ENCODE measurements at regions not wholly inside any gene's neighbourhood (a gene's known extent, or its start where the extent isn't known, plus 50 kb on each side); places are given as distances from the start of the nearest gene placed in this dataset.

DNA sequence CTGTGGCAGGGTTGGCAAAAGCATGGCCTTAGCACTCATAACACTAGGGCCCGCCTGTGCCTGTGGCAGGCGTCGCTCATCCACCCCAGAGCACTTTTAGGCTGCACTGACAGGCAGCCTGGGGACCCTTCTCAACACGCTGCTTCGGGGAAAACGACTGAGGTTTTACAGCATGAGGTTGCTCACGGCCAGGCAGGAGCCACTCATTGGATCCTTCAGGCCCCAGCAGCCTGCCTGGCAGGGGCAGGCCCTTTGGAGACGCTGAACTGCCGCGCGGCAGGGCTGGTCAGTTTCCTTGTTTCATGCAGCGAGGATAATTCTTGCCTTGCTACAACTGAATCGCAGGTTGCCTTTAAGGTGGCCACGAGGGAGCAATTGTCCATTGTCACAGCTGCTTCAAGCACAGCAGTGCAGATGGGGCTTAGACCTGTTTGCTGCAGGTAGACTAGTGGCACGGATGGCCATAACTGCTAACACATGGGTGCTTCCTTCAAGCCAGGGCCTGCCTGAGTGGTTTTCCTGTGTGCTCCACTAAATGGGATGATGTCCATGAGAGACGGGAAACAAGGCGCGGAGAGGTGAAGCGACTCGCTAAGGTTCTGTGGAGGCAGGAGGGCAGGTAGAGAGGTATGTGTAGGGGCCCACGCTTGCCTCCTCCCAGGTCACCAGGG is 49.9 kb upstream of the HS6ST1 start:
- DNase-seq: no peak

DNA sequence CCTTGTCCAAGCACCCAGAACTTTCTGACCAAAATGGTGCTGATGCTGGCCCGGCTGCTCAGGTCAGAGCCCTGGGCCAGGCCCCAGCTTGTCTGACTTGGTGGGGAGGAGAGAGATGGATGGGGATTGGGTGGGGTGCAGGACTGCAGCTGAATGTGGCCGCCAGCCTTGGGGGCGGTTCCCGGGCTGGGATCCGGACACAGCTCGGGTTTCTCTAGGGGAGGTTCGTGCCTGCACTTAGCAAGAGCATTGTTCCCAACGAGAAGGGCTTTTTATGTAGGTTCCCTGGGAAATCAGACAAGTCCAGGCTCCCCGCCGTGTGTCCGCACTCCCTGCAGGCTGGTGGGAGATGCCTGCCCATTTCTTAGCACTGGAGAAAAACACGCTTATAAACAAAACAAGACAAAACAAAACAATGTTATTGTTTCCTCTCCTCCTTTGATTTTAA is 50.5 kb upstream of the HS6ST1 start:
- DNase-seq: no peak

DNA sequence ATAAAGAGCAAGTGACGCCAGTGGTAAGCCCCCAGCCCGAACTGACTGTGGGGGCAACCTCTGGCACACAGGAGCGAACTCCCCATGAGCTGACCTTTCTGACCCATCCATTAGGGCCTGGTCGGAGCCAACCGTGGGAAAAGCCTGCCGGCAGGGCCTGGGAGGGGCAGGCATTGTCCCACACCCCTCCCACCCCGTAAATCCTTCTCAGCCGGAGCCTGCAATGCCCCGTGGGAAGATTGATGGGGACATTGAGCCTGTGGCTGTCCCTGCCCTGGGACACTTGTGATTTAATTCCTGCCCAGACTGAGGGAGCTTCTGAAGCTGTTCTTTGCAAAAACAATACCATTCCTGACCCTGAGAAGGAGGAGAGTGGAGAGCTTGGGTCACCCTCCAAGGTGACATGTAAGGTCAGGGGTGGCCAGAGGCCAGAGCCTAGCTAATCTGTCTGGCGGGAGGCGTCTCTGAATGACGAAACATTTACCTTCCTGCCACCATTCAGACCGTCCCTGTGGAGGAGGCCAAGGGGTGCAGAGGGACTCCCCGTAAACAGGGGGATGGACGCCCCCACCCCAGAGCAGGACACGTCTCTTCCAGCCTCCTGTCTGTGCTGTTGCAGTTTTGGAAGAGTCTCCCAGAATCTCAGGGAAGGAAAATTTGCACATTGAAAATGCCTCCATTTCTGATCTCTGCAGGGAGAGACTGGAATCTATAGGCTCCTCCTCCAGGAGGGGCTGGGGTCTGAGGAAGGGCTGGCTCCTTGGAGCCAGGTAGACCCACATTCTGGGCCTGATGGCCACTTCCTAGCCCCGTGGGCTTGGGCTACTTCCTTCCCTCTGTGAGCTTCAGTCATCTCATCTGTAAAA is 51.2 kb upstream of the HS6ST1 start:
- no peak for DNase-seq

DNA sequence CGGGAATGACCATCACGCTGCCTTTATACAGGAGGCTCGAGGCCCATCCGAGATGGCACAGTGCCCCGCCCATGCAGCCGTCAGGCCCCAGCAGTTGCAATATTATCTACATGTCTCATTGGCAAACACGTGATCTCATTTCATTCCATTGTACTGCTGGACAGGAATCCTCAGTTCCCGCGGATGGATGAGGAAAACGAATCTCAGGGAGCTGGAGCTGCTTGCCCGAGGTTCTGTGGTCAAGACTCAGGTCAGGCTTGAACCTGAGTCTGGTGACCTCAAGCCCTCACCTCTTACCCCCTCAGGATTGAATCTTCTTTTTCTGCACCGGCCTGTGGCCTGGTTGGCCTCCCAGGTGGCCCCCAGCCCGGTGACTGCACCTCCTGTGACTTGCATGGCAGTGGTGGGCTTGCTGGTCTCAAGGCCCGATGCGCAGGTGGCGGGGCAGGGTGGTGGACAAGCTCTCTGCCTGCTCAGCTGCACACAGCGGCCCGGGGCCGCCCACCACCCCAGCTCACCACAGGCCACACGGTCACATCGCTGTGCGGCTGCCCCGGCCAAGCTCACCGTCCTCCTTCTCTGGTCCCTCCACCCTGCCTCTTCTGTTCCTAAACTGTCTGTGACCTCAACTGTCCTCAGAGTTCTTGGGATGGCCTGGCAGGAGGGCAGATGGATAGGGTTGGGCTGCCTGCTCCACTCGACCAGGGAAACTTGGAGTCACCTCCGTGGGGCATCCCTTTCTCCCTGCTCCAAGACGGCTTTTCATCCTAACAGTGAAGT is 52.0 kb upstream of the HS6ST1 start:
- DNase-seq: no peak

DNA sequence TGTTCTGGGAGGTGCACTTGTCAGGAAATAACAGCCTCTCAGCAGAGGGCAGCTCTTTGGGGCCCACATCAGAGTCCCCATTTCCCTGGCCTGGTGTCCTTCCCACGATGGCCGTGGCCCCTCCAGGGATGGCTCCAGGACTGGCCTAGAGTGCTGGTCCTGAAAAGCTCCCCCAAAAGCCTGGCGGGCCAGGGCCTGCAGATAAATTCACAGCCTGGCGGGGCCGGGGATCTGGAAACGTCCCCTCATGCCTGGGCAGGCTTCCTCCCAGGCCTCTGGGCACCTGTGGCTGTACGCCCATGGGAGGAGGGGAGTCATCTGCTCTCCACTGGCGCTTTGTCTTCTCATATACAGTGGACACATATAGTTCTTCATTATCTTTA is 52.6 kb upstream of the HS6ST1 start:
- no peak for DNase-seq

DNA sequence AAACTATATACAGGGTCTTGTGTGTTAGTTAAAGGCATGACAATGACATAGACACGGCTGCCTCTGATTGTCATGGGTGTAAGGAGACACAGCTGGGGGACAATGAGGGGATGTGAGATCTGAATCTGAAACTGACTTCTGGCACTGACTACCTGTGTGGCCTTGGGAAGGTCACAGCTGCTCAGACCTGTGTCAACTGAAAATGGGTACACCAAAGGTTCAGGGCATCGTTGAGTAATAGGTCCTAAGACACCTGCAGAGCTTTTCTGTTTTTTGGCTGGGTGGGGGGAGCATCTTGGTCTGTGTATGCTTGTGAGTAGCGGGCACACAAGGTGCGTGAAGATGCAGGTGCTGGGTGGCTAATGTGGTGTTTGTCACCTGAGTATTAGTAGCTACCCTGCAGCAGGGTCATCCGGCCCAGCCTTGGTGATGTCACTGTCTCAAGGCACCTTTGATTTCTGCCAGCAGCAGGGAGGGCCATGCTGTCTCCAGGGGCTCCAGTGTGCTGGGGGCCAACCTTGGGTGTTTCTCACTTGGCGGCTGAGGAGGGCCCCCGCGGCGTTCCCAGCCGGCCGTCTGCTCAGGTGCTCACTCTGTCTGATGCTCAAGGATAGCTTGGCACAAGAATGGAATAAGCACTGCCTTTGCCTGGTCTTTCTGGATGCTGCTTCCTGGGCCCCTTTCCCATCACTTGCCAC is 53.1 kb upstream of the HS6ST1 start:
- DNase-seq: no peak

- DNase-seq: no peak
Observed at GRCh38 chr2:128372621-128373341, 54.1 kb upstream of the HS6ST1 start.

- no peak for DNase-seq
Observed at GRCh38 chr2:128373451-128374000, 54.9 kb upstream of the HS6ST1 start.

DNA sequence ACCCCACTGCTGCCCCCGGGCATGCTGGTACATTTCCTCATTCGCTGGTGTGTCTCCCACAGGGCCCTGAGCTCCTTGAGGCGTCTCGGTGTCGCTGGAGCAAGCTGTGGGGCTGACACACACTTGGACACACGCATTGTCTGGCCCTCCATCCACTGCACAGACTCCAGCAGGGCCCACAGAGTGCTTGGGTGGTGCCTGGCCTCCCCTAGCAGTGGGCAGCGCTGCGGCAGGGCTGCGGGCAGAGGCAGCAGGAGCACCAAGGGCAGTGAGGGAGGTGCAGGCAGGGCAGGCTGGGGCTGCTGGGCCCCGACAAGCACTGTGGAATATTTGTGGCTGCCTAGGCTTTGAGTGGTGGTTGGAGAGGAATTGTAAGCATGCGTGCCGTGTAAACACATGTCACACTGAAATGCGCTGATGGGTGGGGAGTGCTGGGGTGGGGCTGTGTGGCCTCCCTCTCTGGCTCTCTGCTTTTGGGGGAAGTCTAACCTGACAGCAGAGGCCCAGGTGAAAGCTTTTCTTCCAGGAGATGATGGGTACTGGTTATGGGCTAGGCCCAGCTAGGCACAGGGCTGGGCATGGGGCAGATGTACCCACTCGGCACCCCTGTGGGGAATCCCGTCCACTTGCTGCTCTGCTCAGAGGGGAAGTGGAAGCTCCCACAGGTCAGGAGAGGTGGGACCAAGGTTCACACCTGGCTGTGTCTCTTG is 55.5 kb upstream of the HS6ST1 start:
- no peak for DNase-seq

DNA sequence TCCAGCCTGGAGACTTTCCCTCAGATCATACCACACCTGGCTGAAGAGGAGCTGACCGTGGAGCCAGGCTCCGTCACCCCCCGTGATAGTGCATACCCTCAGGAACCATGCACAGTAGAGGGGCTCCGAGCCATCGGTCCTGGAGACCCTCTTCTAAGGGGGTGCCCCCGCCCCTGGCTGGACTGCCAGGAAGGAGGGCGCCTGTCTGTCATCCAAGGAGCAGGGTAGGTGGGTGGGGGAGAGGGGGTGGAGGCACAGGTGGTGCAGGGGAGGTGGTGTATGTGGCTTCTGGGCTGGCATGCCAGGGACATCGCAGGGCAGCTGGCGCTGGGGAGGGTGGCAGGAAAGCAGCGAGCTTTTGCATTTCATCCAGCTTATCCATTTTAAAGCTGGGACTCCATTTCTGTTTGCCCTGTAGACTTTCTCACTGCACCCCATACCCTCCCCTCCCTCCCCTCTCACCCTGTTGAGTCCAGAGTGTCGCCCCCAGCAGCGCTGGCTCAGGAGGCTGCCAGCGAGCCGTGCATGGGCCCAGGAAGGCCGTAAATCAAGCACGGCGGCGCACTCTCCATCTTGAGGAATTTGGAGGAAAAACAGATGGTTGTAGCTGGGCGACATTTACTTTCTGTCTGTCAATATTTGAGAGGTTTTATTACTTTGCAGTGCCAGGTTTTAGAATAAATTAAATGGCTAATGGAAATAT is 56.2 kb upstream of the HS6ST1 start:
- DNase-seq: no peak

GRCh38 chr2:128375454-128375853 is 56.8 kb upstream of the HS6ST1 start:
- no peak for DNase-seq

DNA sequence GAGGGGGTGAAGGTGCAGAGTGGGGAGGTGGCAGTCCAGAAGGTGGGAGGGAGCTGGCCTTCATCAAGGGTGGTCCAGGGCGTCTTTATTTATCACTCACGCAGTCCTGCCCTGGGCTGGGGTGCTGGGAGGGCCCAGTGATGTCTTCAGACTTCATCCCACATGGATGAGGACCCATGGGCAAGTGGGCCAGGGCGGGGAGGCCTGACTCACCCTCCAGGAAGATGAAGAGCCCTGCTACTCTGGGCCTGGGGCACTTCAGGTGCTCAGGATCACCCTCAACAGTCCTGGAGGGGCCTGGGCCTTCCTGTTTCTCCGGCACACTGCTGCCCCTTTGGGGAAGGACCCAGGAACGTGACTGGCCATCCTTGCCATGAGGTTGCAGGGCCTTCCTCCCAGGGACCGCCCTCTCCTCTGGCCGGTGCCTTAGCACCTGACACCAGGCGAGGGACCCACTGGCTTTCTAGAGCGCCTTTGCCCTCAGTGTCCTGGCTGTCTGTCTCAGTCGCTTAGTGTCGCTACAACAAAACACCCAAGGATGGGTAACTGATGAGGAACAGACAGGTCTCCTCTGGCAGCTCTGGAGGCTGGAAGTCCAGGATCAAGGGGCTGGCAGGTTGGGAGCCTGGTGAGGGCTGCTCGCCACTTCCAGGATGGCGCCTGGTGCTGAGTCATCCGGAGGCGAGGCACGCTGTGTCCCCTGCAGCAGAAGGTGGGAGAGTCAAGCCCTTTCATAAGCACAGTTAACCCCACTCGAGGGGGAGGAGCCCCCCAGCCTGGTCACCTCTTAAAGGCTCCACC is 57.8 kb upstream of the HS6ST1 start:
- DNase-seq: no peak

DNA sequence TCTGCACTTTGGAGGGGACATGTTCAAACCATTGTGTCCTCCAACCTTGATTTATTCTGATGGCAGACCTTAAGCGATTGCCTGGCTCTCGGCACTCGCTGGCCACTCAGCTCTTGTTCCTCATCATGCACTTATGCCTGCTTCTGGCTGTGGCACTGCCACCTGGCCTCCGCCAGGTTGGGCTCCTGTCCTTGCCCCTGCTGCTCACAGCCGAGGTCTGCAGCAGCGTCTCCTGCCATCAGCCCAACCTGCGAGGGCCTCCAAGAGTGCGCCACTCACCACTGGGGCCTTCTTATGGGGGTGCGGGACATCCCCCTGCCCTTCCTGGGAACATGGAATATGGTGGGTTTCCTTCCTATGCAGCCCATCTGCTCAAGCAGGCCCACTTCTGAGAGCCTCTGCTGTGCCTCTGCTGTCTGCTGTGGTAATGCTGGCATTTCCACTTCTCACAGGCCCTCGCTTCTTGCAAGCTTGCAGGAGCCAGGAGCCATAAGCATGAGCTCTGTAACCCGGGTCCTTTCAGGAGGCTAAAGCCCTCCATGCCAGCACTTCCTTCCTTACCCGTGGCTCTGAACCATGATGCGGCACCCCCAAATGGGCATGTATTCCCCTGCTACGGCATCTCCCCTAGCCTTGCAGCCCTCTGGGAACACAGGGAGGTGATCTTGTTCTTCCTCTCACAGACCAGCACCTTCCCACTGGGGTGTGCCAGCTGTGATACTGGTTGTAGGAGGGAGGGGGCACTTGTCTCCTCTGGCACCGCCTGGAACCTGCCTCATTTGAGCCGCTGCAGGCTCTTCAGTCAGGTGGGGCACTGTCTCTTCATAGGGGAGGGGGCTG is 58.6 kb upstream of the HS6ST1 start:
- no peak for DNase-seq

DNA sequence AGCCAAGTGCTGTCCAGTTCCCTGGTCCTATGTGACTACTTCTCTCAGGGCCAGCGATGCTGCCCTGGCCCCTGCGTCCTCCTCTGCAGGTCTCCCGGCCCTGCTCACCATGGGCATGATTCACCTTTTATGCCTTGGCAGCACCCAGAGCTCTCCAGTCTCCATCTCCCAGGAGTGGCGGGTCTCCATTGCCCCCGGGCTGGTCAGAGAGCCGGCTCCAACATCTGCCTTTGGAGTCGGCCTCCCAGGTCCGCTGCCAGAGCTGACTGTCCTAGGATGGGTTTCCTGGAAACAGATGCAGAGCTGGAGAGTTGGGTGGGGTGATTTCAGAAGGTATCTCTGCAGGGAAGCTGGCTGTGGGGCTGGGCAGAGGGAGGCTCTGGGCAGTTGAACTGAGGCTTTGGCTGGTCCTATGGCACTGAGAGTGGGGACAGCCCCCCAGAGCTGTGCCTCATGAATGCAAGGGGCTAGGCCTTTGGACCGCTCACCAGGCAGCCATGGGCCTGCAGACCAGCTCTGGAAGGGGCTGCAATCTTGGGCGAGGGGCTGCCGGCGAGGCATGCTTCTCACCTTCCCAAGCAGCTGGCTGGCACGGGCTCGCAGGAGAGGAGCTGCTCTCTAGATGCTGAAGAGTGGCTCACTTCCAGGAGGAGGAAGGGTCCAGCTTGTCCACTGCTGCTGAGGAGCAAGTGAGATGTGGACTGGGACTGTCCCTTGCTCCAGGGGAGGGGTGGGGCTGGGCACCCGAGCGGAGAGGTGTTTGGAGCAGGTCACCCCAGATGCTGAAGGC is 59.8 kb upstream of the HS6ST1 start:
- DNase-seq: no peak

DNA sequence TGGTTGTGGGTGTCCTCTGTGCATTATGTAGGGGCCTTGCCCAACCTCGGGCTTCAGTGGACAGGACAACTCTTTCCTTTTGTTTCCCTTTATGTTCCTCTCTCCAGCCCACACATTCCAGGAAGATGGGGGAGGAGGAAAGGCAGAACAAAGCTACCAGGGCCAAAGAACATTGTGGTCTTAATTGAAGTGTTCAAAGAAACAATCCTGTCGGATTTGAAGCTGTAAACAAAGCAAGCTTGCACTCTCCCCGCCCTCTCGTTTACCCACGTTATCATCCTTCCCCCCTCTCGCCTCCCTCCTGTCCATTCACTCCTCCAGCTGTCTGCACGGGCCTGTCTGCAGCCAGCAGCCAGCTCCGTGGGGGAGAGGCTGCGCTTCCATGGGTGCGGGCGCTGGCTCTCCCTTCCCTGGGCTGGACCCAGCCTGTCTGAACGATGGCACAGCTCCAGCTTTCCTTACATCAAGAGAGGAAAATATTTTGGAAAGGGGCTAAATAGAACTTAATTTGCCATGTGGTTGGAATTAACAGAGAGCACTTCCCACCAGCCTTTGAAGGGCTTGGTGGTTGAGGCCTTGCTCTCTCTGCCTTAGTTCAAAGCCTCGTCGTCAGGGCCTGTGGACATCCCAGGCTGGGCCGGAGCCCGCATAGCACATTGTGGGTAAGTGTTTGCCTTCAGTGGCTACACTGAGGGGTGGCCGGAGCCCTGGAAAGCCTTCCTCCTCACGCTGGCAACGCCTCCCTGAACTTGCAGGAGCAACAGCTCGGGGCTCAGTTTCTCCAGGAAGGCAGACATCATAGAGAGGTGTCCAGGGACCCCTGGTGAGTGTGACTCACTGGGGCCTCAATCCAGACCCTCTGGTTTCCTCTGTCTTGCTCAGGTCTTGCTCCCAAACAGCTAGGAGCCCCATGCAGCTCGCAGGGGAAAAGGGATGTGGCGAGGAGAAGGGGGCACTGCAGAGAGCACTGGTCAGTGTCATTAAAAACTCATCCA is 60.6 kb upstream of the HS6ST1 start:
- DNase-seq: no peak

GRCh38 chr2:128380061-128380889 is 61.6 kb upstream of the HS6ST1 start:
- no peak for DNase-seq
